Amygdala (tissue), 56 donors: ENCODE measurements at regions not wholly inside any gene's neighbourhood (a gene's known extent, or its start where the extent isn't known, plus 50 kb on each side); places are given as distances from the start of the nearest gene placed in this dataset.
"Not testable (repeated sequence)": the region's sequence is repeated elsewhere in the genome, so short reads cannot be mapped to it uniquely, and the experiment has no call there.

Experiments
- DNase-seq, 56 donors: peaks; one replicate each; lab custom pipeline; 2025; lab: John Stamatoyannopoulos, UW

DNA sequence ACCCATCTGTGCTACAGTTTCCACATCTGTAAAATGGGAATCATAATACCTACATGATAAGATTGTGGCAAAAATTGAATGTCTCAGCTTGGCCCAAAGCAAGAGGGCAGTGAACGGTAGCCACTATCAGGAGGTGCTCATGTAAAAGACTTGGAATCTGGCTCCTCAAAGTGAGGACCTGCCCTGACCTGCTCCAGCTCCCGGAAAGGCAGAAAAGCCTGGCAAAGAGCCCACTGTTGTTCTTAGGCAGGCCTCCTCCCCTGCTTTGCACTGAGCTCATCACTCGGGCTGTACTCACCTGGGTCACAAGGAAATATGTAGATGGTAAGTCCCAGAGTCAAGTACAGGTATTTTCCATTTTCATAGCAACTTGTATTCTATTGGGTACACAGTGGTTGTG, 250.7 kb upstream of the TBL1XR1 start:
- no peak for DNase-seq

DNA sequence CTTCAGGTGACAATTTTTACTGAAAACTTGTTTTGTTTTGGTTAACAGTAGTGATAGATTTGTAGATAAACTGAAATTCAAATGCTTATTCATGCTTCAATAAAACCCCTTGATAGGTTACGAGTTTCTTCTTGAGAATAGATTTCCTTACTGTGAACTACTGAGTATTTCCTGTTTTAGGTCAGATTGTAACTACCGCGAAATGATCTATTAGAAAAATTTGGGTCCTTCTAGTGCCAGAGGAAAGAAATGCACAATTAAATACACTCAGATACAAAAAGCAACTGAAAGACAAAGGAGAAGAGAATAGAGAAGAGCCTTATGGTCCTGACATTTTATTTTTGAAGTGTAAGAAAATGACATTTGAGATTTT, 251.7 kb upstream of the TBL1XR1 start:
- no peak for DNase-seq

DNA sequence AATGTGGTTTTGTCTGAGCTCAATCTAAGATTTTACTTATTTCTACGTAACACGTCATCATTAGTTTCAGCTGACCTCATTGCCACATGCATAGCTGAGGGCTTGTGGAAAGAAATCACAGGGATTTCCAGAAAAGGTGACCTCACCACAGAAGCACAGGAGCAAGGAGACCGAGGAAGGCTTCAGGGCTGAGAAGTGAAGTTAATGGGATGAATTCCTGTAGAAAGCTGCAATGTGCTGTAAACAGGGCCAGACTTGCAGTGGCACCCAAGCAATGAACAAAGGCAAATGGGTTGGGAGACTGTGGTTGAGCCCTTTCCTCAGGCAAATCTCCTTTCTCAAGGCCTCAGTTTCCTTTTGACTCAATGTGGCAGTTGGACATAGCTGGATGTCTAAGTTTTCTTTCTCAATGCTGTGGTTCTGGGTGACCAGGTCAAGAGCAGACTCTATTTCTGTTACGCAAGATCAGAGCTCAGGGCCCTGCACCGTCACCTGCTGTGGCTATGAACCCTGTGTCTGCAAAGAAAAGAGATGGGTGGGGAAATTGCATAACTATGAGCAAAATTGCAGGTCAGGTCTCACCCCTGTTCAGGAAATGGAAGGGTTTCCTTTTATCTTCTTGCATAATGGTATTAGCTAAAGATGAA, 252.2 kb upstream of the TBL1XR1 start:
- DNase-seq, result no peak

DNA sequence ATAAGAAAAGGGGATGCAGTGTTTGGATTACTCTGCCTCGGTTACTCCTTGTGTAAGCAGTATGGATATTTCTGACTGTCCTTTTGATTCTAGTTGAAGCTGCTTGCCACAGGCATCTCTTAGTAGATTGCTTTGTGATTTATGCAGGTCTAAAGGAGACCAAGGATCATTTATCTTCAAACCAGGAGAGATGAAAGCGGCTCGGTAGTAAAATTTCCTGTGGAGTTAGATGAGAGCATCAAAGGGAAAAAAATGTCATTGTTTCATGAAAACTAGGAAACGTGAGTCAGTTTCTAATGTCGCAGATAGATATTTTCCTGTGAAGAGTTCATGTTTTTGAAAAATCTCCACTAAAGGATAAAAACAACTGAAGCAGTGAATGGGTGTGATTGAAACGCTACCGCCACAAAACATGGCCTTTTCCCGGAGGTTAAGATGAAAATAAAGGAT, 254.0 kb upstream of the TBL1XR1 start:
- DNase-seq, result no peak

DNA sequence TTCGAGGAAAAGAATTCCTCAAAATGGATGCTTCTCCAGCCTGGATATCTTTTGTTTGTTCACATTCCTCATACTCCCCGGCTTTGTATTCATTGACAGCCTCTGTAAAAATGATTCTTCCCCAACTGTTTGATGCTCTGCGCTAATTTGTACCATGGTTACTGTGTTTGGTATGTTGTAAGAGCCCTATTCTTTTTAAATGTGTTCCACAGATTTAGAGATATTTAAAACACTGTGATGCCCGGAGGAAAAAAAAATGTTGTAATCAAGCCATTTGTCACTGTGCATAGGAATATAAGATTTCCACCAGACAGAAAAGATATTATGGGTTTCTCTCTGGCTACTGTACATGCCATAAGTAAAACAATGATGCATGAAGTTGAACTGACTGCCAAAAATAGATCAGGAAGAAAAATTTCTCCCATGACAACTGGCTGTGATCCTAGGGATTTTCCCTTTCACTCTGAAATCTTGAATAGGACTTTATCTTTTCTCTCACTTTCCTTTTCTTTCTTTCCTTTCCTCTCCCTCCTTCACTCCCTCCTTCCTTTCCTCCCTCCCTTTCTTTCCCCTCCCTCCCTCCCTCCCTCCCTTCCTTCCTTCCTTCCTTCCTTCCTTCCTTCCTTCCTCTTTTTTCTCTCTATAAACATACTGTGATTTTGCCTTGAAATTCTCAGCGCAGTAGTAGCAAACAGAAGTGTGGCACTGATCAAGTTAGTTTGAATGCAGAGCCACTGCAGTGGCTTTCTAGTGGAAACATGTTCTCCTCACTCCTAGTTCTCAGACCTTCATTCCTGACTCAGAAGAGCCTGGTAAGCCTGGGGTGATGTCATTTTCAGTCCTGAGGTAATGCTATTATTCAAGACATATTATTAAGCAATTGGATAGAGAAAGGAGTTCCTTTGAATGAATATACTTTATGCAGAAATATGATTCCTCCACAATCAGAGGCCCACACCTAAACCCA, 254.9 kb upstream of the TBL1XR1 start:
- DNase-seq, result no peak

DNA sequence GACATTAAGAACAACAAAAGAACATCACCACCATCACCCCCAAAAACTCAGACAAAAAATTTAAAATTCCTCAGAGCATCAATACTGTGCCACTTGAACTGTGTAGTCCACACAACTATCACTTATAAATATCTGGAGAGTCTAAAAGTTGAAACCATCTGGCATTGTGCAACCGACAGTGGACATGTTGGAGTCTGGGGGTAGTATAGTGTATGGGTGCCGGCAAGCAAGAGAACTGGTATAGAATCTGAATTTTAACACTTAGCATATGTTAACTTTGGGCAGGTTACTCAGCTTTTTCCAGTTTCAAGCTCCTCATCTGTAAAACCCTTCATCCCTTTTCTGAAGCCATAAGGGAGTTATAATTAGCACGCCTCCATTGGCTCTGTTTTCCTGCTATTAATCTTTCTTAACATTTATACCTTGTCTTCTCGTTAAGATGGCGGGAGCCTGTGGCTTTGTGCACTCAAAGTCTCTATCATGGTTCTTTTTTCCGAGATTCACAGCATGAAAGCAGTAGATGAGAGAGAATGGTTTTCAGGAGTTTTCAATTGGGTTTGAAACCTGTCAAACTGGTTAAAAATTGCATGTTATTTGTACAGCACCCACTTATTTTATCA, 255.7 kb upstream of the TBL1XR1 start:
- no peak for DNase-seq

DNA sequence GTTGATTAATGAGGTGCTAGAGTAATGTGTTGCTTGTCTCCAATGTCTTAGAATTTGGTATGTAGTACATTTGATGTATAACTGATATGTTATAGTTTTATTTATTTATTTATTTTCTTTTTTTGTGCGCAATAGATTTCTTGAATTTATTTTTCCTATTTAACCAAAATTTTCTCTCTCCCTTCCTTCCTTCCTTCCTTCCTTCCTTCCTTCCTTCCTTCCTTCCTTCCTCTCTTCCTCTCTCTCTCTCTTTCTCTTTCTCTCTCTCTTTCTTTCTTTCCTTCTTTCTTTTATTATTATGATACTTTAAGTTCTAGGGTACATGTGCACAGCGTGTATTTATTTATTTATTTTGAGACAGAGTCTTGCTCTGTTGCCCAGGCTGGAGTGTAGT, 256.2 kb upstream of the TBL1XR1 start:
- no peak for DNase-seq

DNA sequence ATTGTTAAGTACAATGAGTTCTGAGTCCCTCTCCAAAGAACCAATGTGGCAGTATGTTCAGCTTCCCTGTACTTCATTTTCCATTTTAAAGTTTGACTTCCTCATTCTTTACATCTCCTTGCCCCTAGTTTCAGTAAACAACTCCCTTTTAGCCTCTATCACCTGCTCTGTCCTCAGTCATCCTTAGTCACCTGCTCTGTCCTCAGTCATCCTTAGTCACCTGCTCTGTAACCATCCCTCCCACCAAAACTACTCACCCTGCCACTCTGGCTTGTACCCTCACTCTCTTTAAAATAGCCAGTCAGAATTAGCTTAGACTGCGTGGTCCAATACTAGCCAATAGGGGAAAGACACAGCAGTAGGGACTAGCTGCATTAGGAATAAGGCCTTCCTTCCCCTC, 259.9 kb upstream of the TBL1XR1 start:
- not testable (repeated sequence) for DNase-seq

DNA sequence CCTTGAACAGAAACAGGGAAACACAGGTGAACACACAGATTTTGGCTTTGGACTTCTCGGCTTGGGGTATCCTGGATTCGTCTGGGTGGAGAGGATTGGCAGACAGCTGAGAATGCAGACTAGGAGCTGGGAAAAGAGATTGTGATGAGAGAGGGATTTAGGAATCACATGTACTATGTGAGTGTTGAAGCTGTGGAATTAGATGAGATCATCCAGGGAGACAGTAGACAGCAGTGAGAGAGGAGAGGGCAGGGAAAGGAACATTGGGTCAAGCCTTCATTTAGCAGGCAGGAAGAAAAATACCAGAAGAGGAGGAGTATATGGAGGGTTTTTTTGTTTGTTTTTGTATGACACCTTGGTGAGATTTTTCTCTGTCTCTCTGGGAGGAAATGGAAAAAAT, 262.1 kb upstream of the TBL1XR1 start:
- DNase-seq, result no peak

DNA sequence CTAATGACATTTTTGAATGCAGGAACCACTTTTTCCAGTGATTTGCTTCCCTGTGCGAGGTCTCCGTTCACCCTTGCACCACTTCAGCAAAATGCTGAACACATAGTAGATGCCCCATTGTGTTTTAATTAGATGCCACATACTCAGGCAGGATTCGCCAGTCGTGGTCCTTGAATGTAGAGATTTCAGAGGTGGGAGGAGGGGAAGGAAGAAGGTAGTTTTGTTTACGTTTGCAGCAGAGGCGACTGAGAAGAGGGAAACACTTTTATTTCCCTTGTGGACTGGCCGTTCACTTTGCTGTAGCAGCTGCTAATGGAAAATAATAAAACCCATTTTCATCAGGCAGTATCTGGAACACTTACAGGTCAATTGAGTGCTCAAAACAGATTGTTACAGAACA, 262.8 kb upstream of the TBL1XR1 start:
- DNase-seq, result no peak

DNA sequence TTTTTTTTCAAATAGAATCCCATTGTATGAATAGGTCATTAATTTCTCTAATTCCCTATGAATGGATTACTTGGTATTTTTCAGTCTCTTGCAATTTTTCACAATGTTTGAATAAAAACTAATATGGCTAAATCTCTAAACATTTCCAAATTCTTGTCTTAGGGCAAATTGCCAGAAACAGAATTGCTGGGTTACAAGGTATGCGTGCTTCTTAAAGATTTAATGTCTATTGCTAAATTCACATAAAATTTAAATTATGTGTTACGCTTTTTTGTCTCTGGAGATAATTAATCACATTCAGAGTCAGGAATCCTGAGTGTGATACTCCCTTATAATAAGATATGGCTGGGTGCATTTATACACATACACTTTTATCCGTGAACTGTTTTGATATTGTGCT, 264.5 kb upstream of the TBL1XR1 start:
- DNase-seq, result no peak

DNA sequence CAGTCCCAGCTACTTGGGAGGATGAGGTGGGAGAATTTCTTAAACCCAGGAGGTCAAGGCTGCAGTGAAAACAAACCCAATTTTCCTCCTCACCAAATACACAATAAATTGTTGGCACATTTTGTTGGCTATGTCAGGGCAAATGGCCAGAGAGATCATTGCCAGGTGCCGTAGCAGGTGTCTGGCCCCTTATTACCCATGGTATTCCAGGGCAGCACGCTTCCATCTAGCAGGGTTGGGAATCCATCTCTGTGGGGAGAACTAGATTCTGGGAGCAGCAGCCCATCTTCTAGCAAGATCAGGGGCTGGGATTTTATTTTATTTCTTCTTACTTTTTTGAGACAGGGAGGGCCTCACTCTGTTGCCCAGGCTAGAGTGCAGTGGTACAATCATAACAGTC, 266.1 kb upstream of the TBL1XR1 start:
- not testable (repeated sequence) for DNase-seq

DNA sequence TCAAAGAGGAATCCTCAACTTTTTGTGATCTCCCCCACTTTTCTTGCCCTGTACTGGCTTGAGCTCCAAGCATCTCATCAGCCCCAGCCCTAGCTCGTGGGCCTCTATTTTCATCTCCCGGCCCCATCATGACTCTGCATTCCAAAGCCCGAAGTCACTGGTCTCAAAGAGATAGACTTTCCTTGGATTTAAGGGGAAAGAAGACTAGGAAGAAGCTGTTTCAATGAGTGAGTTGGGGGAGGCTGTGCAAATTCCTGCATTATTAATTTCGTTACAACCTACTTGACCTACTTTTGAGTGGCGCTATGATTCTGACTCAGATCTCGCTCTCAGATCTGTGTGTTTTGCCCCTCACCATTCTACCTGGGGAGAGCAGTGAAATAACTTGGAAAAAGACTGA, 266.6 kb upstream of the TBL1XR1 start:
- no peak for DNase-seq

DNA sequence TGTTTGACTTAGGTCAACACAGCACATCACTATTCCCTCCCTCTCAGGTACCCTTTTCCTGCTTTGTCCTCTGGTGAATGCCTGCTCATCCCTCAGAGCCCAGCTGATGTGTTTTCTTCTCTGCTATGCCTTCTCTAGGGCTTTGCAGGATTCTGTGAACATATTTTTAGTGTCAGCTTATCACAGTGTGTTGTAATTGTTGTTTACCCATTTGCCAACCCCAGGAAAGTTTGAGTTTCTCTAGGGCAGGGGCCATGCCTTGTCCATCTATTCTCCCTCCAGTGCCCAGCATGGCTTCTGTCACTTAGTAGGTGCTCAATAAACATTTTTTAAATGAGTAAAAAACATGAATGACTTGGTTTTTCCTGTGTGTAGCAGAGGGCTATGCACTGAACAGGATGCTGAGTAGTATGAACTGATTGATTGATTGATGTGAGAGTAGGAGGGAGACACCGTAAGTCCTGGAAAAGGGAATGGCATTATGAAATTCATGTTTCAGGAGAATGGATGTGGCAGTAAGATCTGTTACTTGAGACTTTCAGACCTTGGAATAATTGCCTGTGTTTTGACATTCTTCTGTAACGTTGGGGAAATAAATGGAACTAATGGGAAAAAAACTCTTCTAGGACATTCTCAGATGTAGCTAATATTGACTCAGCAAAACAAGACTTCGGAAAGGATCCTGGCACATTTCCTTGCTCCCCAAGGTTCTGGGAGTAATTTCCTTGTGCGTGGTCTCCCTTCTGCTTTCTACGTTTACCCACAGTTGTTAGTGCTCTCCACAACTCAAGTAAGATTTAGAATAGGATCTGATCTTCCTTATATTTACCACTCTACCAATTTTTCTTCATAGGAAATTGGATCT, 267.3 kb upstream of the TBL1XR1 start:
- DNase-seq, result no peak

DNA sequence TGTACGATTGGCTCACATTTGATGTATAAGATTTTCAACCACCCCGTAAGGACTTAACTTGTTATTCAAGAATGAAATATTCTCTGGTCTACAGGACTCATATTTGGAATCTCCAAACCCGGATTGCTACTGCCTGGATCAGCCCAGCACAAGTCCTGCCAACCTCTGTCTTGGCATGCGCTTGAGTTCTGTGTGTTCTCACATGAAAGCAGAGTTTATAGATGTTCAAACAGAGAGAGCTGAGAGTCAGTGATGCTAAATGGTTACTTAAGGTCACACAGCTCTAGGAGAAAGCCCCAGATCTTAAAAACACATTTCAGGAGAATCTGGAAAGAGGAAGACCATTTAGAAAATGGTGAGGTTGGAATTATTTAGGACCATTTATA, 268.0 kb upstream of the TBL1XR1 start:
- DNase-seq, result no peak

DNA sequence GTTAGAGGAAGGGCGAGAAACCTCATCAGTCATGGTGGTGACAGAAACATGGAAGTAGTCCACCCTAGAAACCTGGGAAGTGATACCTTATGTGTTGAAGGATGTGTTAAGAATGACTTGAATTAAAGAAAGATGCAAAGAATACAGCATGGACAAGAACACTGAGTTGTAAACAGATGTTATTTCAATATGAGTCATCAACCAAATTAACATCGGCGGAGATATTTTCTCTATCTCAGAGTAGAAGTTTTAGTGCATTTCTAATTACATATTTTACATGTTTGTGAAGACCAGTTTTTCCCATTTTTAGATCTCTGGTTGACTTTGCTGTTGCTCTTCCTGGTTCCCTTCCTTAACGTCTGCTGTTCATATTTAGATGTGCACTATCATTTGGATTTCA, 268.8 kb upstream of the TBL1XR1 start:
- DNase-seq, result no peak

DNA sequence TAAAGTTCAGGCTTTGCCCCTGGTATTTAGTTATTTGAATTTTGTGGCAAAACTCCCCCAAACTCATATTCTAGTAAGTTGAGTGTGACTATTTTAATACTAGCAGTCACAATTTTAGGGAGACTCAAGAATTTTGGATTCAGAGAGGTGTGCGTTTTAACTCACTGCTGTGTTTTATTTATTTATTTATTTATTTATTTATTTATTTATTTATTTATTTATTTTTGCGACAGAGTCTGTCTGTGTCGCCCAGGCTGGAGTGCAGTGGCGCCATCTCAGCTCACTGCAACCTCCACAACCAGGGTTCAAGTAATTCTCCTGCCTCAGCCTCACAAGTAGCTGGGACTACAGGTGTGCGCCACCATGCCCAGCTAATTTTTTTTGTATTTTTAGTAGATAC, 269.3 kb upstream of the TBL1XR1 start:
- DNase-seq, result not testable (repeated sequence)

DNA sequence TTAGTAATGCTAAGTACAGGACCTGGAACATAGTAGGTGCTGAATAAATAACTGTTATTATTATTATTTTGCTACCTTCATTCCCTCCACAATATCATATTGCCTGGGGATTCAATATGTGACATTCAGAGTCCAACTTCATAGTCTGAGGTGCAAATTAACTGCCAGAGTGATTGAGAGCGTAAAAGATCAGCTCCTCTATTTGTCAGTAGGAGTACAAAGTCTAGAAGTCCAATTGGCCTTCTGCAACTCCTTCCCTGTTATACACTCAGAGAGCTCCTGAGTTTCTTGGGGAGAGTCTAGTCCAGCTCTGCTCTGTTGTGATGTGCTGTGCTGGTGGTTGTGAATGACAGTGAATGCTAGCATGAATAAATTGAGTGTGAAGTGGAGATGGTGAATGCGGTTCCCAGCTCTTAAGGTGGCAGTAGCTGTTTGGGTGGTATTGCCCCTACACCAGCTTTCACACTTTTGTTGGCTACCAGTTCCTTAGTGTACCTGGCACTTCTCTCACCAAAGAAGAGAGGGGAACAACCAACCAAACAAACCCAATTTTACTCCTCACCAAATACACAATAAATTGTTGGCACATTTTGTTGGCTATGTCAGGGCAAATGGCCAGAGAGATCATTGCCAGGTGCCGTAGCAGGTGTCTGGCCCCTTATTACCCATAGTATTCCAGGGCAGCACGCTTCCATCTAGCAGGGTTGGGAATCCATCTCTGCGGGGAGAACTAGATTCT, 270.1 kb upstream of the TBL1XR1 start:
- DNase-seq, result no peak

DNA sequence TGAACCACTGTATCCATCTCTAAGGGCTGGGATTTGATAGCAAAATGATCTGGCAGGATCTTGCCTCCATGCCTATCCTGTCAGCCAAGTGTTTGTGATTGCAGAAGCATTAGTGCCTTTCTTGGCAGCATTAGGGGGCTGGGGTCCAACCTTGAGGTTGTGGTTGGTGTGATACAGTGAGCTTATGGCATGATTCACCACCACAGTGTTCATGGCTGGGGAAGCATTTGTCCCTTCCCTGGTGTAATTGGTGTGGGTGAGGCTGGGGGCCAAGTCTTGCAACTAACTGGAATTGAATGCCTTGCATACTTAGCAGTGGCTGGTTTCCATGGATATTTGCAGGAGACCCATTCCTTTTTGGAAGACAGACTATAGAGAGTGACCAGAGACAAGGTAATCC, 271.0 kb upstream of the TBL1XR1 start:
- DNase-seq, result no peak

DNA sequence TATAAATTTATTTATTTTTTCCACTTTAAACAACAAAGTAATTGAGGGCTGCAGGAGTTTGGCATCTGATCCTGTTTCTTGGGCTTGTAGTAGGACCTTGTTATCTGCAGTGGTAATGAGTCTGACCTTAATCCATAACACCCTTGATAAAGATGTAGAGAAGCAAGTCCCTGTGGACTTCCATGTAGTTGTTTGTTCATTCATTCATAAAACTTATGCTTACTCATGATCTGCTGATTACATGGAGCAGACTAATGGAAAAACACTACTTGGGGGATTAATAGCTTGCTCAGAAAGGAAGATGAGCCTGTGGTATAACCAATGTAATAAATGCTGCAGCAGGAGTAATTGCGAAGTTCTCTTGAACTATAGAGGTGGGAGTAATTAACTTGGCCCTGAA, 271.5 kb upstream of the TBL1XR1 start:
- no peak for DNase-seq
